Neutrophil (primary cell): ENCODE measurements at regions not wholly inside any gene's neighbourhood (a gene's known extent, or its start where the extent isn't known, plus 50 kb on each side); places are given as distances from the start of the nearest gene placed in this dataset.

ENCODE experiments used
- H3K27ac ChIP-seq: fragments of 200-600 bp; sonication (generic); 2 replicates; pipeline ENCODE4 v1.5.1; 2016; ENCODE audit warnings: mild to moderate bottlenecking, moderate library complexity
- H3K27me3 ChIP-seq: fragments of 200-600 bp; sonication (generic); 2 replicates; pipeline ENCODE4 v1.6.0; 2016; ENCODE audit warnings: mild to moderate bottlenecking
- H3K36me3 ChIP-seq: fragments of 200-600 bp; sonication (generic); 2 replicates; pipeline ENCODE4 v1.5.1; 2017
- H3K4me1 ChIP-seq, 2 experiments: fragments of 200-600 bp in 1 of 2; sonication (generic) in 1 of 2; 1 replicate in 1 of 2; 2 replicates in 1 of 2; pipeline versions ENCODE4 v1.5.1 to v1.6.1; 2013 to 2016; ENCODE audit warnings: low read depth in 1 of 2, low read length in 1 of 2, mild to moderate bottlenecking in 1 of 2, moderate library complexity in 1 of 2; ENCODE audit not compliant: control insufficient read depth in 1 of 2, insufficient read depth in 1 of 2
- H3K4me3 ChIP-seq, 2 experiments: fragments of 200-600 bp in 1 of 2; sonication (generic) in 1 of 2; 1 replicate in 1 of 2; 2 replicates in 1 of 2; pipeline ENCODE4 v1.5.1; 2013 to 2016; ENCODE audit warnings: low read depth in 1 of 2, low read length in 1 of 2, mild to moderate bottlenecking in 1 of 2, moderate library complexity in 1 of 2
- H3K9me3 ChIP-seq: fragments of 200-600 bp; sonication (generic); 2 replicates; pipeline ENCODE4 v1.5.1; 2016
- CTCF ChIP-seq: fragments of 200-600 bp; sonication (generic); IDR thresholded peaks from 2 replicates; pipeline ENCODE4 v1.5.1; 2016; ENCODE audit warnings: antibody characterized with exemption

DNA sequence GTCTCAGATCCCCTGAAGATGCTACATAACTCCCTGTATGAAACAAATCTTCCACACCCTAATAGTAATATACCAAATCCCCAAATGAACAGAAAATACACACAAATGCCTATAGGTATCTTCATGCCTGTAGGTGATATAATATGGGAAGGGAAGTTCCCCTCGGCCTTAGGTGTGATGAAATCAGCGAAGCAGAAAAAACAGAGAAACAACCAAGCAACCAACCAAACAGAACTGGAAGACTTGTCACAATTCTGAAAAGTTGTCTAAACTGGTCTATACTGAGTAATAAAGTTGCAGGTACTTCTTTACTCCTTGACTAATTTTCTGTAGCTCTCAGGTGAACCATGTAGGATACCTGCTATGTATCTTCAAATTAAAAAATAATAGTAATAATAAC is 82.2 kb upstream of the SATB1 start:
- no peaks in the 10 kb centered on the region for H3K9me3 ChIP-seq
- H3K27me3 ChIP-seq: no peaks in the 10 kb centered on the region
- H3K27ac ChIP-seq: no peak overlapping the region
- H3K4me3 ChIP-seq: no peak overlapping the region
- H3K4me1 ChIP-seq: no peaks in the 10 kb centered on the region
- no peak for TF ChIP-seq CTCF
- H3K36me3 ChIP-seq: no peaks in the 10 kb centered on the region

- no peak for TF ChIP-seq CTCF
- H3K27ac ChIP-seq: no peak overlapping the region
- no peaks in the 10 kb centered on the region for H3K9me3 ChIP-seq
Measured at GRCh38 chr3:18505056-18505455, 79.9 kb upstream of the SATB1 start.

GRCh38 chr3:18501679-18502343 is 76.7 kb upstream of the SATB1 start:
- Histone ChIP-seq H3K4me3 (no peak overlapping the region), H3K9me3 (no peaks in the 10 kb centered on the region), H3K4me1 (no peaks in the 10 kb centered on the region), H3K27ac (no peak overlapping the region), H3K36me3 (no peaks in the 10 kb centered on the region), H3K27me3 (no peaks in the 10 kb centered on the region)
- TF ChIP-seq CTCF: no peak

More at GRCh38 chr3:18505056-18505455, 79.9 kb upstream of the SATB1 start:
- no peak overlapping the region for H3K4me3 ChIP-seq
- no peaks in the 10 kb centered on the region for H3K27me3 ChIP-seq
- no peaks in the 10 kb centered on the region for H3K4me1 ChIP-seq
- no peaks in the 10 kb centered on the region for H3K36me3 ChIP-seq

- Histone ChIP-seq H3K36me3 (no peaks in the 10 kb centered on the region), H3K27ac (no peak overlapping the region)
- no peak for TF ChIP-seq CTCF
Measured at GRCh38 chr3:18500322-18500721, 75.2 kb upstream of the SATB1 start.

GRCh38 chr3:18499301-18499700 is 74.2 kb upstream of the SATB1 start:
- Histone ChIP-seq H3K27me3 (no peaks in the 10 kb centered on the region), H3K36me3 (no peaks in the 10 kb centered on the region), H3K4me3 (no peak overlapping the region), H3K9me3 (no peaks in the 10 kb centered on the region), H3K27ac (no peak overlapping the region), H3K4me1 (no peaks in the 10 kb centered on the region)
- no peak for TF ChIP-seq CTCF

More at GRCh38 chr3:18500322-18500721, 75.2 kb upstream of the SATB1 start:
- Histone ChIP-seq H3K4me1 (no peaks in the 10 kb centered on the region), H3K27me3 (no peaks in the 10 kb centered on the region), H3K9me3 (no peaks in the 10 kb centered on the region), H3K4me3 (no peak overlapping the region)
